Spleen (tissue), 11 donors: ENCODE measurements at regions not wholly inside any gene's neighbourhood (a gene's known extent, or its start where the extent isn't known, plus 50 kb on each side); places are given as distances from the start of the nearest gene placed in this dataset.

Source experiments
- DNase-seq: peaks from one replicate; pipeline ENCODE4 v3.0.0-alpha.2; 2020
- H3K27ac ChIP-seq, 8 donors: fragments of 200-600 bp; sonication (generic) in 7 of 8; 1 replicate in 4 of 8; 2 replicates in 4 of 8; pipeline versions ENCODE4 v1.5.0 to v1.8.0; 2016 to 2021; ENCODE audit warnings: inconsistent platforms in 4 of 8, mild to moderate bottlenecking in 4 of 8, moderate library complexity in 1 of 8
- H3K27me3 ChIP-seq, 7 donors: fragments of 200-600 bp; sonication (generic) in 6 of 7; replicated peaks in 1 of 7; 1 replicate in 4 of 7; 2 replicates in 3 of 7; pipeline versions ENCODE4 v1.5.0 to v1.8.0; 2016 to 2021; ENCODE audit warnings: inconsistent platforms in 3 of 7, mild to moderate bottlenecking in 1 of 7
- H3K36me3 ChIP-seq, 6 donors: fragments of 200-600 bp; sonication (generic) in 5 of 6; 1 replicate in 4 of 6; 2 replicates in 2 of 6; pipeline versions ENCODE4 v1.5.0 to v1.8.0; 2016 to 2021; ENCODE audit warnings: inconsistent platforms in 2 of 6
- H3K4me1 ChIP-seq, 6 donors: fragments of 200-600 bp; sonication (generic) in 5 of 6; 1 replicate in 3 of 6; 2 replicates in 3 of 6; pipeline versions ENCODE4 v1.5.0 to v1.8.0; 2016 to 2021; ENCODE audit warnings: inconsistent platforms in 3 of 6
- H3K4me3 ChIP-seq, 8 donors: fragments of 200-600 bp; sonication (generic) in 7 of 8; 1 replicate in 4 of 8; 2 replicates in 4 of 8; pipeline versions ENCODE4 v1.5.0 to v1.8.0; 2016 to 2021; ENCODE audit warnings: inconsistent platforms in 4 of 8, mild to moderate bottlenecking in 4 of 8, moderate library complexity in 2 of 8
- H3K9me3 ChIP-seq, 8 donors: fragments of 200-600 bp; sonication (generic) in 7 of 8; 1 replicate in 4 of 8; 2 replicates in 4 of 8; pipeline versions ENCODE4 v1.5.0 to v1.8.0; 2016 to 2021; ENCODE audit warnings: inconsistent platforms in 4 of 8
- POLR2A ChIP-seq, 3 donors: fragments of 450-650 bp; IDR thresholded peaks; one replicate each; pipeline ENCODE4 v1.5.1; 2017; ENCODE audit warnings: antibody characterized with exemption in 3 of 3, mild to moderate bottlenecking in 1 of 3
- POLR2AphosphoS5 ChIP-seq, 3 donors: sonication (generic); formaldehyde crosslinking; IDR thresholded peaks; one replicate each; pipeline ENCODE4 v1.5.1; 2017; ENCODE audit warnings: antibody characterized with exemption in 3 of 3
- WGBS, 5 donors: extraction: QIAGEN DNeasy Blood & Tissue Kit in 3 of 5; methylation state at CpG; one replicate each; pipeline versions ENCODE4 v1.1.5 to v1.1.7; 2013 to 2018; 5-methylcytosine and 5-hydroxymethylcytosine counted together
- intact Hi-C: fragments of 100-400 bp; cut with DNase I; formaldehyde crosslinking; loops from one replicate; pipeline ENCODE4 v1.15.0; 2023; ENCODE audit warnings: low total_unique reads
- TF ChIP-seq, protein P1 (sequence below), 11 experiments: fragments of 200-600 bp in 7 of 11; fragments of 450-650 bp in 4 of 11; sonication (generic) in 4 of 11; IDR thresholded peaks in 8 of 11; conservative IDR thresholded peaks in 3 of 11; 1 replicate in 7 of 11; 2 replicates in 4 of 11; pipeline versions ENCODE4 v1.4.0 to v1.8.0; 2016 to 2021; ENCODE audit warnings: antibody characterized with exemption in 11 of 11, inconsistent platforms in 4 of 11, mild to moderate bottlenecking in 1 of 11
- donor health status: healthy with polysubstance abuse.
- donor health status: DM: no; HTN: no; CAD: no; lungs with moderate emphysema.
- donor health status: DM: no; HTN: no; CAD: no.
- donor health status: Bipolar disorder and iron deficiency.
- donor health status: healthy.
- donor health status: DM: no; HTN: no; CAD: no.
- donor health status: DM: yes; HTN: yes; CAD: no.

DNA sequence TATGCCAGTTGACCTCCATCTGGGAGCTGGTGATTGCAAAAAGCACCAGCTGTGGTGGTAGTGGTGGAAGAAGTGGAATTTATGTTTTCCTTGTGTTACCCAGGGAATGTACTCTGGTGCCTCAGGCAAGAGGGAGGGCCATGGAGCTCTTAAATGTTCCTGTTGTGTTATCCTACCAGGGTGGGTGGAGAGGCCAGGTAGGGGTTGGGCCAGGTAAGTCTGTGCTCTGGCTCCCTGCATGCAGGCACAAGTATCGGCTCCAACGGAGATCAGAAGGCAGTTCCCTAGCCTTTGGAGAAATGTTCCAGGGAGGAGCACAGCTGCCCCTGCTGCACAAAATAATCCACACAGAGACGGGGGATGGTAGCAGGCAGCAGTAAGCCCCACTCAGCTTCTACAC is 419.3 kb upstream of the EYS start:
- Histone ChIP-seq H3K27me3 (no peaks in the 10 kb centered on the region), H3K4me3 (no peak overlapping the region), H3K27ac (no peak overlapping the region), H3K4me1 (no peaks in the 10 kb centered on the region), H3K36me3 (no peaks in the 10 kb centered on the region), H3K9me3 (peaks cover 0 to 42% (median 4%) of the 10 kb centered on the region in 8 donors)
- WGBS, 5 donors: 90 to 100% (median 92%) methylated on average over 1 to 3 of the region's 3 CpGs
- intact Hi-C loops: no loop called here
- no peak for DNase-seq
- TF ChIP-seq, protein P1, sequence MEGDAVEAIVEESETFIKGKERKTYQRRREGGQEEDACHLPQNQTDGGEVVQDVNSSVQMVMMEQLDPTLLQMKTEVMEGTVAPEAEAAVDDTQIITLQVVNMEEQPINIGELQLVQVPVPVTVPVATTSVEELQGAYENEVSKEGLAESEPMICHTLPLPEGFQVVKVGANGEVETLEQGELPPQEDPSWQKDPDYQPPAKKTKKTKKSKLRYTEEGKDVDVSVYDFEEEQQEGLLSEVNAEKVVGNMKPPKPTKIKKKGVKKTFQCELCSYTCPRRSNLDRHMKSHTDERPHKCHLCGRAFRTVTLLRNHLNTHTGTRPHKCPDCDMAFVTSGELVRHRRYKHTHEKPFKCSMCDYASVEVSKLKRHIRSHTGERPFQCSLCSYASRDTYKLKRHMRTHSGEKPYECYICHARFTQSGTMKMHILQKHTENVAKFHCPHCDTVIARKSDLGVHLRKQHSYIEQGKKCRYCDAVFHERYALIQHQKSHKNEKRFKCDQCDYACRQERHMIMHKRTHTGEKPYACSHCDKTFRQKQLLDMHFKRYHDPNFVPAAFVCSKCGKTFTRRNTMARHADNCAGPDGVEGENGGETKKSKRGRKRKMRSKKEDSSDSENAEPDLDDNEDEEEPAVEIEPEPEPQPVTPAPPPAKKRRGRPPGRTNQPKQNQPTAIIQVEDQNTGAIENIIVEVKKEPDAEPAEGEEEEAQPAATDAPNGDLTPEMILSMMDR (IDR thresholded peaks at IDR 0.05 in 8 of 11, conservative IDR thresholded peaks at IDR 0.05 in 3 of 11): no peak
- no peak for TF ChIP-seq POLR2AphosphoS5 (IDR thresholded peaks at IDR 0.05)

DNA sequence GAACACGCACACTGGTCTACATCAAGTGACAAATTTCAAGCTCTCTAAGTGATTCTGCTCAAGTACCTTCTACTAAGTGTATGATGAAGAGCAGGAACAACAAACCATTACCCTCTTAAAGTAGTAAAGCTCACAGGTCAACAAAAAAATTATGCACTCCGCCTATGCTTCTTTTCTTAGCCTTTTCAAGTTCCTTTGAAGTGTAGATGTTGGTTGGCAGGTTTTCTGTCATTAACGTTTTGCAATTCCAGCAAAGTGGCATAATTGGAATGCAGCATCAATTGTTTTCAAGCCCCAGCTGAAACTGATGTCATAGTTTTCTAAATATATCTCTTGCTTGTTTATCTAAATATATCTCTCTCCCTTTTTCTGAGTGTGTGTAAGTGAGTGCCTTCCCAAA is 396.9 kb upstream of the EYS start:
- Histone ChIP-seq H3K4me1 (no peaks in the 10 kb centered on the region), H3K27me3 (no peaks in the 10 kb centered on the region), H3K36me3 (no peaks in the 10 kb centered on the region), H3K27ac (no peak overlapping the region), H3K9me3 (peaks cover 0 to 59% (median 26%) of the 10 kb centered on the region in 8 donors), H3K4me3 (no peak overlapping the region)
- WGBS, 5 donors: 35 to 50% (median 47%) methylated on average over 3 of the region's 3 CpGs
- intact Hi-C loops: no loop called here
- DNase-seq: no peak
- TF ChIP-seq POLR2A (IDR thresholded peaks at IDR 0.05) (no peak), POLR2AphosphoS5 (IDR thresholded peaks at IDR 0.05) (no peak)
- TF ChIP-seq, protein P1 (IDR thresholded peaks at IDR 0.05 in 8 of 11, conservative IDR thresholded peaks at IDR 0.05 in 3 of 11): no peak

DNA sequence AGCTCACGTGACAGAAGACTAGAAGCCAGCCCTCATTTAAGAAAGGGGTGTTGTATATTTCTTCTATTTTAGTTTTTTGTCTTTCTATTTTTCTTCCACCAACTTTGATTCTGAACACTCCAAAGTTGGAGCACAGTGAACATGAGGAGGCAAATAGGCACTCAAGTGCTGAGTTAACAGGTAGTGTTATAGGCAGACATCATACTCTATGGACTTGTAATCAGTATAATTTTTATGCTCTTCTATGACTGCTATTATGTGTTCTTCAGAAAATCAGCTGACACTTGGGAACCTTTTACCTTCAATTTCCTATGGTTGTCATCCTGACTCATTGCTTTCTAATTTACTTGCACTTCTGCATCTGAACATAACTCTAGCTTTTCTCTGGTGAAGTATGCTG is 396.3 kb upstream of the EYS start:
- Histone ChIP-seq H3K27ac (no peak overlapping the region), H3K27me3 (no peaks in the 10 kb centered on the region), H3K4me3 (no peak overlapping the region), H3K4me1 (no peaks in the 10 kb centered on the region), H3K36me3 (no peaks in the 10 kb centered on the region), H3K9me3 (peaks cover 0 to 58% (median 26%) of the 10 kb centered on the region in 8 donors)
- TF ChIP-seq, protein P1 (IDR thresholded peaks at IDR 0.05 in 8 of 11, conservative IDR thresholded peaks at IDR 0.05 in 3 of 11): no peak
- TF ChIP-seq POLR2A (IDR thresholded peaks at IDR 0.05) (no peak), POLR2AphosphoS5 (IDR thresholded peaks at IDR 0.05) (no peak)
- DNase-seq: no peak
- intact Hi-C loops: no loop called here
- 83 to 97% (median 89%) methylated on average over 1 of the region's 1 CpG for WGBS, 5 donors

DNA sequence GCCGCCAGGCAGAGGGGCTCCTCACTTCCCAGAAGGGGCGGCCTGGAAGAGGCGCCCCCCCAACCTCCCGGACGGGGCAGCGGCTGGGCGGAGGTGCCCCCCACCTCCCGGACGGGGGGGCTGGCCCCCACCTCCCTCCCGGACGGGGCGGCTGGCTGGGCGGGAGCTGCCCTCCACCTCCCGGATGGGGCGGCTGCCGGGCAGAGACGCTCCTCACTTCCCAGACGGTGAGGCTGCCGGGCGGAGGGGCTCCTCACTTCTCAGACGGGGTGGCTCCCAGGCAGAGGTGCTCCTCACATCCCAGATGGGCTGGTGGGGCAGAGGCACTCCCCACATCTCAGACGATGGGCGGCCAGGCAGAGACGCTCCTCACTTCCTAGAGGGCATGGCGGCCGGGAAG is 389.7 kb upstream of the EYS start:
- Histone ChIP-seq H3K4me3 (no peak overlapping the region), H3K27me3 (no peaks in the 10 kb centered on the region), H3K9me3 (peaks cover 0 to 38% (median 16%) of the 10 kb centered on the region in 8 donors), H3K36me3 (no peaks in the 10 kb centered on the region), H3K27ac (no peak overlapping the region), H3K4me1 (no peaks in the 10 kb centered on the region)
- intact Hi-C loops: no loop called here
- no peak for DNase-seq
- TF ChIP-seq POLR2AphosphoS5 (IDR thresholded peaks at IDR 0.05): no peak
- TF ChIP-seq POLR2A (IDR thresholded peaks at IDR 0.05): no peak
- TF ChIP-seq, protein P1 (IDR thresholded peaks at IDR 0.05 in 8 of 11, conservative IDR thresholded peaks at IDR 0.05 in 3 of 11): no peak
- 93 to 99% (median 96%) methylated on average over 8 to 26 of the region's 26 CpGs for WGBS, 5 donors
